T47D (cell line): ENCODE measurements at regions not wholly inside any gene's neighbourhood (a gene's known extent, or its start where the extent isn't known, plus 50 kb on each side); places are given as distances from the start of the nearest gene placed in this dataset.

Experiments
- DNase-seq, 2 experiments: peaks; one replicate each; pipeline versions ENCODE4 v3.0.0 to v3.0.0-alpha.2; 2011 to 2012; ENCODE audit warnings: low read depth in 1 of 2, low spot score in 1 of 2
- JUND ChIP-seq: IDR thresholded peaks from 2 replicates; pipeline ENCODE4 v1.6.1; 2012; ENCODE audit warnings: low read depth
- in situ Hi-C: cut with HindIII; loops from 2 replicates; pipeline ENCODE4 v1.10.0; 2016; ENCODE audit warnings: low sequenced_read_pairs, low pct_unique_long_range_greater_than_20kb

GRCh38 chr13:79740991-79741390 lies 260.0 kb downstream of the NDFIP2 start:
- no peak for TF ChIP-seq JUND
- in situ Hi-C loops, result no loop called here
- DNase-seq, result no peak

GRCh38 chr13:79736356-79736755 lies 255.4 kb downstream of the NDFIP2 start:
- in situ Hi-C loops, result no loop called here
- TF ChIP-seq JUND, result no peak
- peak in 1 of 2 experiments; percentile 7 for DNase-seq

- TF ChIP-seq JUND, result no peak
- DNase-seq, result no peak
- in situ Hi-C loops, result no loop called here
Observed at GRCh38 chr13:79735228-79735627, 254.3 kb downstream of the NDFIP2 start.

- in situ Hi-C loops, result no loop called here
- DNase-seq, result no peak
- no peak for TF ChIP-seq JUND
Observed at GRCh38 chr13:79727086-79727485, 246.1 kb downstream of the NDFIP2 start.

GRCh38 chr13:79725841-79726240 lies 244.9 kb downstream of the NDFIP2 start:
- no peak for TF ChIP-seq JUND
- DNase-seq, result no peak
- in situ Hi-C loops, result no loop called here

GRCh38 chr13:79724348-79725103 lies 243.6 kb downstream of the NDFIP2 start:
- DNase-seq, result no peak
- no peak for TF ChIP-seq JUND
- in situ Hi-C loops, result no loop called here

GRCh38 chr13:79723519-79724024 lies 242.6 kb downstream of the NDFIP2 start:
- TF ChIP-seq JUND, result no peak
- in situ Hi-C loops, result no loop called here
- no peak for DNase-seq

- in situ Hi-C loops, result no loop called here
- TF ChIP-seq JUND, result no peak
- no peak for DNase-seq
Observed at GRCh38 chr13:79722885-79723445, 242.0 kb downstream of the NDFIP2 start.

GRCh38 chr13:79716191-79716590 lies 235.2 kb downstream of the NDFIP2 start:
- in situ Hi-C loops, result no loop called here
- no peak for TF ChIP-seq JUND
- DNase-seq, result no peak

- no peak for TF ChIP-seq JUND
- in situ Hi-C loops, result no loop called here
- DNase-seq, result no peak
Observed at GRCh38 chr13:79711631-79712030, 230.7 kb downstream of the NDFIP2 start.

GRCh38 chr13:79710376-79710775 lies 229.4 kb downstream of the NDFIP2 start:
- TF ChIP-seq JUND, result no peak
- in situ Hi-C loops, result no loop called here
- peak in 1 of 2 experiments; percentile 4 for DNase-seq

GRCh38 chr13:79709471-79709870 lies 228.5 kb downstream of the NDFIP2 start:
- TF ChIP-seq JUND, result no peak
- in situ Hi-C loops, result no loop called here
- DNase-seq, result peak in 1 of 2 experiments; percentile 67

GRCh38 chr13:79703772-79704171 lies 222.8 kb downstream of the NDFIP2 start:
- TF ChIP-seq JUND, result no peak
- in situ Hi-C loops, result no loop called here
- DNase-seq, result no peak
